K562 (cell line): ENCODE measurements at regions not wholly inside any gene's neighbourhood (a gene's known extent, or its start where the extent isn't known, plus 50 kb on each side); places are given as distances from the start of the nearest gene placed in this dataset.

Experiments
- CTCF ChIP-seq, 3 experiments: IDR thresholded peaks in 2 of 3; conservative IDR thresholded peaks in 1 of 3; 2 replicates each; pipeline ENCODE4 v1.5.1; 2011 to 2012; ENCODE audit warnings: low read length in 3 of 3, mild to moderate bottlenecking in 3 of 3, control low read depth in 2 of 3, improper control_type of control experiment in 1 of 3, inconsistent platforms in 1 of 3, low read depth in 1 of 3, mixed read lengths in 1 of 3, moderate library complexity in 1 of 3; ENCODE audit not compliant: insufficient read depth in 2 of 3
- CXXC5 ChIP-seq: fragments of 250-450 bp; sonication (Bioruptor Pico); IDR thresholded peaks from 2 replicates; pipeline ENCODE4 v1.8.0; 2022; ENCODE audit warnings: inconsistent platforms, mild to moderate bottlenecking, moderate library complexity
- GABPA ChIP-seq: fragments of 200-800 bp; sonication (Bioruptor generic); conservative IDR thresholded peaks from 2 replicates; pipeline ENCODE4 v1.6.1; 2016; ENCODE audit warnings: low read depth, missing genetic modification characterization, missing compliant biosample characterization
- KAT2B ChIP-seq: IDR thresholded peaks from one replicate; pipeline ENCODE4 v1.6.1; 2012; ENCODE audit warnings: low read depth, mild to moderate bottlenecking, control low read depth, inconsistent platforms, low read length, moderate library complexity
- MITF ChIP-seq: IDR thresholded peaks from 2 replicates; pipeline ENCODE4 v1.6.1; 2014; ENCODE audit warnings: antibody characterized with exemption
- MXI1 ChIP-seq: IDR thresholded peaks from 2 replicates; pipeline ENCODE4 v1.6.1; 2011; ENCODE audit warnings: low read depth, mild to moderate bottlenecking, improper control_type of control experiment, low read length
- NONO ChIP-seq, 2 experiments: fragments of 200-400 bp in 1 of 2; fragments of 450-650 bp in 1 of 2; formaldehyde crosslinking in 1 of 2; IDR thresholded peaks; 2 replicates each; pipeline ENCODE4 v1.6.1; 2017; ENCODE audit warnings: low read depth in 2 of 2, mild to moderate bottlenecking in 2 of 2, moderate library complexity in 2 of 2, low read length in 1 of 2
- RAD21 ChIP-seq, 2 experiments: fragments of 250-450 bp in 1 of 2; fragments of 450-650 bp in 1 of 2; sonication (Bioruptor Pico) in 1 of 2; formaldehyde crosslinking in 1 of 2; IDR thresholded peaks in 1 of 2; conservative IDR thresholded peaks in 1 of 2; 2 replicates each; pipeline versions ENCODE4 v1.4.0 to v1.8.0; 2020 to 2022; ENCODE audit warnings: mild to moderate bottlenecking in 2 of 2, moderate library complexity in 1 of 2
- SP1 ChIP-seq: sonication (generic); formaldehyde crosslinking; IDR thresholded peaks from 2 replicates; pipeline ENCODE4 v1.8.1; 2022; ENCODE audit warnings: mild to moderate bottlenecking, missing genetic modification reagents
- SP2 ChIP-seq: IDR thresholded peaks from 2 replicates; pipeline ENCODE4 v1.6.1; 2011; ENCODE audit warnings: mild to moderate bottlenecking, low read depth, low read length, moderate library complexity; ENCODE audit not compliant: poor library complexity, severe bottlenecking; ENCODE audit errors: extremely low read depth
- TAF7 ChIP-seq: fragments of 450-650 bp; IDR thresholded peaks from 2 replicates; pipeline ENCODE4 v1.6.1; 2016; ENCODE audit warnings: missing genetic modification characterization, missing compliant biosample characterization
- YY1 ChIP-seq, 3 experiments: IDR thresholded peaks; 2 replicates each; pipeline ENCODE4 v1.6.1; 2011; ENCODE audit warnings: low read length in 2 of 3, mild to moderate bottlenecking in 2 of 3, moderate library complexity in 2 of 3, borderline replicate concordance in 1 of 3, control low read depth in 1 of 3, low read depth in 1 of 3; ENCODE audit not compliant: insufficient read depth in 3 of 3, insufficient replicate concordance in 2 of 3, control insufficient read depth in 1 of 3, insufficient read length in 1 of 3; ENCODE audit errors: extremely low read depth in 1 of 3
- ZNF311 ChIP-seq: fragments of 250-450 bp; sonication (Bioruptor Pico); IDR thresholded peaks from 2 replicates; pipeline ENCODE4 v1.4.0; 2020; ENCODE audit warnings: mild to moderate bottlenecking, moderate library complexity
- TF ChIP-seq, protein P1 (sequence below), 2 experiments: fragments of 450-650 bp; IDR thresholded peaks; 2 replicates each; pipeline ENCODE4 v1.6.1; 2016

- TF ChIP-seq CTCF (IDR thresholded peaks at IDR 0.05 in 2 of 3, conservative IDR thresholded peaks at IDR 0.05 in 1 of 3; ENCODE audit: insufficient read depth in 2 of 3, low read depth in 1 of 3, low read length in 3 of 3) (no peak), RAD21 (CRISPR knock-in tag; conservative IDR thresholded peaks at IDR 0.05 in 1 of 2, IDR thresholded peaks at IDR 0.05 in 1 of 2) (no peak), ZNF311 (CRISPR knock-in tag) (no peak), MITF (no peak), YY1 (IDR thresholded peaks at IDR 0.05; ENCODE audit: borderline replicate concordance in 1 of 3, control insufficient read depth in 1 of 3, extremely low read depth in 1 of 3, insufficient read depth in 3 of 3, insufficient read length in 1 of 3, insufficient replicate concordance in 2 of 3, low read depth in 1 of 3, low read length in 2 of 3) (no peak), TAF7 (no peak), KAT2B (no peak), SP2 (no peak), GABPA (tag) (no peak), MXI1 (no peak), SP1 (no peak), NONO (IDR thresholded peaks at IDR 0.05; ENCODE audit: low read depth in 2 of 2, low read length in 1 of 2) (no peak), CXXC5 (CRISPR knock-in tag) (no peak)
- TF ChIP-seq, protein P1, sequence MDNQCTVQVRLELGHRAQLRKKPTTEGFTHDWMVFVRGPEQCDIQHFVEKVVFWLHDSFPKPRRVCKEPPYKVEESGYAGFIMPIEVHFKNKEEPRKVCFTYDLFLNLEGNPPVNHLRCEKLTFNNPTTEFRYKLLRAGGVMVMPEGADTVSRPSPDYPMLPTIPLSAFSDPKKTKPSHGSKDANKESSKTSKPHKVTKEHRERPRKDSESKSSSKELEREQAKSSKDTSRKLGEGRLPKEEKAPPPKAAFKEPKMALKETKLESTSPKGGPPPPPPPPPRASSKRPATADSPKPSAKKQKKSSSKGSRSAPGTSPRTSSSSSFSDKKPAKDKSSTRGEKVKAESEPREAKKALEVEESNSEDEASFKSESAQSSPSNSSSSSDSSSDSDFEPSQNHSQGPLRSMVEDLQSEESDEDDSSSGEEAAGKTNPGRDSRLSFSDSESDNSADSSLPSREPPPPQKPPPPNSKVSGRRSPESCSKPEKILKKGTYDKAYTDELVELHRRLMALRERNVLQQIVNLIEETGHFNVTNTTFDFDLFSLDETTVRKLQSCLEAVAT (IDR thresholded peaks at IDR 0.05), result no peak
Observed at GRCh38 chr19:30692879-30693503, 320.8 kb downstream of the ZNF536 start.
